GM08714 (cell line): ENCODE measurements at regions not wholly inside any gene's neighbourhood (a gene's known extent, or its start where the extent isn't known, plus 50 kb on each side); places are given as distances from the start of the nearest gene placed in this dataset.

Experiments
- H3K4me3 ChIP-seq: fragments of 200-500 bp; sonication (Bioruptor generic); 2 replicates; pipeline ENCODE4 v1.5.1; 2014; ENCODE audit warnings: mild to moderate bottlenecking, low read length, inconsistent platforms
- ZNF274 ChIP-seq: IDR thresholded peaks from 2 replicates; pipeline ENCODE4 v1.6.1; 2012; ENCODE audit warnings: mild to moderate bottlenecking, low read depth, low read length

DNA sequence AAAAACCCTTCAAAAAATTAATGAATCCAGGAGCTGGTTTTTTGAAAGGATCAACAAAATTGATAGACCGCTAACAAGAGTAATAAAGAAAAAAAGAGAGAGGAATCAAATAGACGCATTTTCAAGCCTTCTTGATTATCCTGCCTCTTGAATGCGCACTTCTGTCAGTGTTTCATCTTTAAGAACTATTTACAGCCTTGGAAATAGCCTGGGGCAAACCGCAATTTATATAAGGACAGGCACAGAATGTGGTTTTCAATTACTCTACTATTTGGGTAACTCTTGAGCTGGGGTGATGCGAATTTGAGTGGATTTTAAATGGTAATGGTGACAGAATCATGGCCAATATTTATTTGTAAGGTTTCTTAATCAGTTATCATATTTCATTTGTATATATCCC lies 179.1 kb upstream of the OTX2 start:
- no peak for TF ChIP-seq ZNF274
- no peak overlapping the region for H3K4me3 ChIP-seq

DNA sequence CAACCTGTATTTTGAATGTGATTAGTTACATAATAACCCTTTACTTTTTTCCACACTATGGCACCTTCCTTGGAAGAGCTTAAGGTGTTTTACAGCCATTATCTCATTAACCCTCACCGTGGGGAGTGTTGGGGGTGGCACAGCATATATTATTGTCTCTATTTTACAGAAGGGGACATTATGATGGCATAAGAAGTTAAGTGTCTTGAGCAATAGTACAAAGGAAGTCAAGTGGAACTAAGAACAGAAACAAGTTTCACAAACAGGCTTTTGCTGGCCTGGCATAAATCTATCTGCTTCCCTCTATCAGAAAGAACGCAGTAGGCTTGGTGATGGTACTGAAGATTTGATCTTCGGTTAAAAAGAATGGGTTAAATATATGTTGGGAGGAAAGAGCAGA lies 169.7 kb upstream of the OTX2 start:
- no peak for TF ChIP-seq ZNF274

DNA sequence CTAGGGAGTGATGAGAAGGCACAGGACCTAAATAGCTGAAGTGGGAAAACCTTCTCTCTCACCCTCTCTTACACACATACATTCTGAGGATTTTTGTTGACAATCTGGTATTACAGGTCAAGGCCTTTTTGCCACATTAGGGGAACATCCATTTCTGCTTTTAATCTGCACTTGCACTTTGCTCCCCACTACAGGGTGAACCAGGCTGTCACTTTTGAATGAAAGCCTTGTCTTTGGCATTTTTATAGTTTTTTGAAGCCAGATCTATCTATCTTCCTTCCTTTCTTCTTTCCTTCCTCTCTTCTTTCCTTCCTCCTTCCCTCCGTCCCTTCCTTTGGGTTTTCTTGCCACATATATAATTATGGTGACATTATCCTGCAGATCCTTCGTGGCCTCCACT lies 165.9 kb upstream of the OTX2 start:
- TF ChIP-seq ZNF274, result no peak
- H3K4me3 ChIP-seq, result no peak overlapping the region

More for the DNA sequence above, 169.7 kb upstream of the OTX2 start:
- no peak overlapping the region for H3K4me3 ChIP-seq

DNA sequence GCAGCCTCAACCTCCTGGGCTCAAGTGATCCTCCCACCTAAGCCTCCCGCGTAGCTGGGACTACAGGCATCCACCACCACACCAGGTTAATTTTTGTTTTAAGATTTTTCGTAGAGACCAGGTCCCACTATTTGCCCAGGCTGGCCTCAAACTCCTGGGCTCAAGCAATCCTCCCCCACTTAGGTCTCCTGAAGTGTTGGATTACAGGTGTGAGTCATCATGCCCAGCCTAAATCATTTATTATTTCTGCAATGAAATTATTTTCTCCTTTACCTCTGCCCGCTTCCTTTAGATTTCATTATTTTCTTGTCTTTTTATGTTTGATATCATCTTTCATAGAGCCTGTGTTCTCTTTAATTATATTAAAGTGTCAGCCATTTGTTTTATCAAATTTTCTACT lies 165.2 kb upstream of the OTX2 start:
- no peak for TF ChIP-seq ZNF274
- H3K4me3 ChIP-seq, result no peak overlapping the region

DNA sequence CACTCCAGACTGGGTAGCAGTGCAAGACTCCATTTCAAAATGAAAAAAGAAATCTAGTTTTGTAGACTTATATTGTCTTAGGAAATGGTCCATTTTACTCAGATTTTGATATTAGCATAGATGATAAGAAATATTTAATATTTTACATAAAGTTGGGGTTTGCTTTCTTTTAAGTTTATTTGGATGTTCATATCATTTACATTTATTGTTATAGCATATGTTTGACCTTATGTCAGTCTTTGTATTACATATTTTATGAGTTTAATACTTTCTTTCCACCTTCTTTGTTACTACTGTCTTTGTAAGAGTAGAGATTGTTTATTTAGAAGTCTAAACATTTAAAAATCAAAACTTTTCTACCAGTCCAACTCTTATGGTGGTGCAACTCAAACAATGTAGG lies 162.7 kb upstream of the OTX2 start:
- TF ChIP-seq ZNF274, result no peak
- H3K4me3 ChIP-seq, result no peak overlapping the region

DNA sequence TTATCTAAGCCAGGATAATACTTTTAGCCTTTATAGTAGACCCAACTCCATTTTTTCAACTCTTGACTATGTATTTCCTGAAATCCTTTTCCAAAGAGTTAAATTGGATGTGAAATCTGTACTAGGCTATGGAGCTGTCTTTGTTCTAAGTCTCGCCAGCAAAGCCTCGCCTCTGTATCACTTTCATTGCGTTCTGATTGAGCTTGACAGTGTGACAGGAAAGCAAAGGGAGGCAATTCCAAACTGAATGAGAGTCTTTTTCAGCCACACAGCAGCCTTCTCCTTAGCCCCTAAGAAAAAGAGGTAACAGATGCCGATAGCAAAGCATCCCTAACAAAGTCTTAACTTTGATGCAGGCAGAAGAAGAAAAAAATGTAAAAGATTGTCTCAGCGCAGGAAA lies 154.6 kb upstream of the OTX2 start:
- no peak overlapping the region for H3K4me3 ChIP-seq
- TF ChIP-seq ZNF274, result no peak

DNA sequence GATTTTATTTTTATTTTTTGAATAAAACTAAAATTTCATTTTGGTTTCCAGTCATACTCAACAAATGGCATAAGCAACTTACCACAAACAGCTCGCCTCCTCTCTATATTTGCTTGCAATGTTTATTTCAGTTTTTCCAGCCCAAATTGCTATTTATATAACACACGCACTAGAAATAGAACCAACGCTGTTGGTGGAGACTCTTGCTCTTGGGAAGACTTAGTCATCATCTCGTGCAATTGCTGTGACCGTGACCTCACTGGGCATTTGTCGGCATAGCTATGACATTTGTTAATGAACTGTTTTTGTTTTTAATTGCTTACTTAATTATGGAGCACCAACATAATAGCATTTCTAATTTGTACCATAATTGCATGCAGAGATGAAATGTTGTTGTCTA lies 153.1 kb upstream of the OTX2 start:
- no peak overlapping the region for H3K4me3 ChIP-seq
- no peak for TF ChIP-seq ZNF274

DNA sequence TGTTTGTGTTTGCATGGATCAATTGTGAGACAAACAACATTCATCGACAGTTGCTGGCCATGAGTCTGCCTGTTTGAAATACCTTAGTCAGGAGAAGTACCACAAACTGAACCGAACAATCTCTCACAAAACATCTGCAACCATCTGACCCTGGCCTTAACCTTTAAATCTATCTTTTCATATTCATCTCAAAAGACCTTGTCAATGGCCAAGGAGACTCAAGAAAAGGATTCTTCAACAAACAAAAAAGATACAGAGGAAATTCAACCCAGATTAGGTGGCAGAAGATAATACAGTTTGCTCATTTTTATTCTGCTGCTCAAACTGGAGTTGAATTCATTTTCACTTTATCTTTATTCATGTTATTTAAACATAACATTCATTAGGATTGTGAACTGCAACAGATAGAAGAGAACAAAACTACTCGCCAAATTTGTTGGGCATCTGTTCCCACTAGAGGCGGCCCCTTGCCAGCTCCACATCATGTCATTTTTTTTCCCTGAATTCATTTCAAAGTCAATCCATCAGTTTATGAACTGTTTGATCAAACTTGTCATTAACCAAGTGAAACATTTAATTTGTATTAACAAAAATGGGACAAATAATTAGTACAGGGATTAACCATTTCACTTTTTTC lies 152.3 kb upstream of the OTX2 start:
- no peak for TF ChIP-seq ZNF274
- no peak overlapping the region for H3K4me3 ChIP-seq

DNA sequence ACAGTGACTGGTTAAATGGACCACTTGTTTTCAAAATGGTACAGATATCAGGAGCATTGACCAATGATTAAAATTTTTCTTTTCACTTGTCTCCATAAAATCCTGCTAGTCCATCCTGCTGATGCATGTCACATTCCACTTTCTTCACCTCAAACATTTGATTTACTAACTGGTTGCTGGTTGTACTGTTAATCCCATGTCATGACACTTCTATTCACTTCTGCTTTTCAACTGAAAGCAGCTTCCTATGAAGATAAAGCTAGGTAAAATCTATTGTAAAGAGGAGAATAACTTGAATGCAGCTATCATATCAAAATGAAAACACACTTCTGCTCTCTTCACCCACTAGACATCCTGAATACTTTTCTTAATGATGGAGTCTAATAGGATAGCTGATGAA lies 149.6 kb upstream of the OTX2 start:
- no peak overlapping the region for H3K4me3 ChIP-seq
- TF ChIP-seq ZNF274, result no peak

DNA sequence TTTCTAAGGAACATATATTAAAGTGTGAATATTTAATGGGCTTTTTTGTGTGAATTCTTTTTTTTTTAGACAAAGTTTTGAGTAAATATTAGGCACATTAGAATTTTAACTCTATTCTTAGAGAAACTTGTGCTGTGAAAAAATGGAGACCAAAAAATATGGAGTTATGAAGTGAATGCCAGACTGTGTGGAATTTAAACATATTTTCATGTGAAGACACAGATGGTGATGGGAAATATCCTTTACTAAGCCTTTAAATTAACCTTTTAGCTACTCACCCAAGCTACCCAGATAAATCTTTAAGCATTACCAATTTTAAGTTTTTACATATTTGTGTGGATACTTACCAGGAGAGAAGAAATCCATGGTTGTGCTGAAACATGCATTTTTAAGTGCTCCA lies 148.8 kb upstream of the OTX2 start:
- H3K4me3 ChIP-seq, result no peak overlapping the region
- TF ChIP-seq ZNF274, result no peak

DNA sequence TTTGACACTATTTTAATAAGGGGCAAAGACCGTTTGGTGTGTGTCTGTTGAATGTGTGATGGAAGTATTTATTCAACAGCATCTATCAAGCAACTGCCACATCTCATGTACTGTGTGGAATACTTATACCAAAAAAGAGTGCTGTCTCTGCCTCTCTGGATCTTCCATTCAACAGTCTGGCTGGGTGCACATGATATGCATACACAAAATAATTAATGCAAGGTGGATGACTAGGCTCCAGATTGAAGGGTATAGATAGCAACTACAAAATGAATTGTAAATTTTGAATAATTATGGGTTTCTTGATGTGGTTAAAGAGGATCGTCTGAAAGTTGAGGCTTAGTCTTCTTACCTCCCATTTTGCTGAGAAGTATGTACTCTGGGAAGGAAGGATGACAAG lies 145.9 kb upstream of the OTX2 start:
- no peak overlapping the region for H3K4me3 ChIP-seq
- TF ChIP-seq ZNF274, result no peak

DNA sequence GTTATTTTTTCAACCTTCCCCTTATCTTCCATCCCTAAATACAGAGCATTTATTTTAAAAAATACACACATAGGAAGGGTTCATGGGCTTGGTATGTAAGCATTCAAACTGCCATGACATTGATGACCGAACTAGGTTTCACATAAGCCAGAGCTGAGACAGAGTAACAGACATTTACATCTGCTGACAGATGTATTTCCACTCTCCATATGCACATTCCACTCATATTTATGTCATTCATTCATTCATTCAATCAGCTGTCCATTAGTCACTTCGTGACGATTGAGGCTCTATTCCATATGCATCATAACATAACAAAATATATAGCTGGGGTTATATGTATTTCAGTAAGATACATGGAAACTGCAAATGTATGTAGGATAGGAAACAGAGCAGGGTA lies 145.5 kb upstream of the OTX2 start:
- no peak for TF ChIP-seq ZNF274
- no peak overlapping the region for H3K4me3 ChIP-seq

DNA sequence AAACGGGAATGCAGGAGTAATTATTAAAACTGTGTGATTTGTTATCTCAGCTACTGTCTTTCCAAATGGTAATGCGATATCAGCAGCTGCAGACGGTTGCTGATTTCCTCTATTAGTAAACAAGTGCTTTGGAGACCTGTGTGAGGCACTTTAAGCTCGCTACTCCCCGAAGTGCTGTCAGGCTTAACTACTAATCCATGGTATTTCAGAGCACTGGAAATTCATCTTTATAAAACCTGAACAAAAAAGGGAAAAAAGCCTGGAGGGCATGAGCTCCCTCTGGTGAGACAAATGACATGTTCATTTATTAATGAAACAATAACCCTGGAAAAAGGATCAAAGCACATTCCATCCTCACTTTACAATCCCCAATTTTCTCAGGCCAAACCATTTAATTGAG lies 143.6 kb upstream of the OTX2 start:
- TF ChIP-seq ZNF274, result no peak

DNA sequence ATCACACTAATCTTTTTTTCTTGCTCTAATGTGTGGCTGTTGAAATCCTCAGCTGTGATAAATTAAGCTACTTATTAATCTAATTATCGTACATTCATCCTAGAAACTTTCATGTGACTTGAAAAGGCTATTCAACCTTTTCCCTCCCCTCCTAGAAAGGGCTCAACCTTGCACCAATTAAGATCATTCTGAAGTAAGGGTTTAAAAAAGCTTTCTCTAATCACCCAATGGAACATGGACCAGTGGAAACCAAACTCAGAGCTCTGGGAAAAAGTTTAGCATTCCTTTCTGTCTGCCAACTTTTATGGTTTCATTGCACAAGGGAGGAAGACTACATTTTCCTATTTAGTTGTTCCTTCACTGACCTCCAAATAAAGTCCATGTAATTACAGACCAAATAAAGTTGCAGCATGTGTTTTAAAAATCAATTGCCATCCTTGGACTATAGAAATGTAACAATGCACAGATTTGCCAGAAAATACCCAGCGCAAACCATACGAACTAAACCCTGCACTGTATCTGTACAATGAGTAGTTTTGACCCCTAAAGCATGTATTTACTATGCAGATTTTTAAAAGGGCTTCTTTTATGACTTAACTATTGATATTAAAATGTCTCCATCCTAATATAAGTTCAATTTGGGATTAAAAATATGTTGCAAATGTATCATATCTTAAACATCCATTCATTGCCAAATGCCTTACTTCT lies 142.6 kb upstream of the OTX2 start:
- no peak for TF ChIP-seq ZNF274
- H3K4me3 ChIP-seq, result no peak overlapping the region

More for the DNA sequence above, 143.6 kb upstream of the OTX2 start:
- no peak overlapping the region for H3K4me3 ChIP-seq

DNA sequence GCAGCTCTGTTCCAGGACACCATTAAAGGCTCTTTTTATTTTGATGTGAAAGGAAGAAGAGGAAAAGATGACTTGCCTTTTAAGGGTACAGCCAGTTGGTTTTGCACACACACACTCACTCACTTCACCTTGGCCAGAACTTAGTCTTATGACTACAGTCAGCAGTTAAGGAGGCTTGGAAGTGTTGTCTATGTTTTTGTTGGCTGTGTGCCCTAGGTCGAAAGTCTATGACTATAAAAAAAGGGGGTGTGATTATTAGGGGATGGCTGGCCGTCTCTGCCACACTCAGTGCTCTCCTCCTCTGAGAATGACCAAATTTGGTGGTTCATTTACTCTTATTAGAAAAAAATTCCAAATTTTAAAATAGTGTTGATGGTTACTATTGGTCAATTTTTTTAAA lies 139.5 kb upstream of the OTX2 start:
- no peak for TF ChIP-seq ZNF274
- no peak overlapping the region for H3K4me3 ChIP-seq

DNA sequence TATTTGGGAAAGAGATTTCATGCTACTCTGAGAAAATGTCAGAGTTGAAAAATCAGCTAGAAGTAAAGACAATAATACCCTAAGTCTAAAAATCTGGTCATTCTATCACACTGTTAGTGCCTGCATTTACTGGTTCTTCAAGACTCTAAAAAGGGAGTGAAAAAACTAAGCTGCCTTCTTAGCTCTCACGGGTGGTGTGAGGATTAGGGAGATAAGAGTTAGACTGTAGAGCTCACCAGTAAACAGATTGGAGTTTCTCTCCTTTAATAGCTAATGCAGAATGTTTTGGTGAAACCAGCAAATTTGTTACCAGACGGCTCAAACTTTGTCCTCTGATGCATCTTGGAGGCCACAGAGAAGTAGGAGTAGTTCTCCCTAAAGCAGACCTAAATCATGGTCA lies 135.0 kb upstream of the OTX2 start:
- TF ChIP-seq ZNF274, result no peak
- H3K4me3 ChIP-seq, result no peak overlapping the region
